ENCODE measurements at regions not wholly inside any gene's neighbourhood (a gene's known extent, or its start where the extent isn't known, plus 50 kb on each side); places are given as distances from the start of the nearest gene placed in this dataset.

- no peak for DNase-seq (ENCODE audit: low spot score)
- Histone ChIP-seq H3K27me3 (ENCODE audit: control insufficient read depth in 4 of 4, insufficient read depth in 4 of 4, low read length in 3 of 4) (no peaks in the 10 kb centered on the region), H3K9me3 (ENCODE audit: control insufficient read depth in 4 of 4, low read length in 3 of 4) (no peaks in the 10 kb centered on the region), H3K4me1 (ENCODE audit: control insufficient read depth in 4 of 4, insufficient read depth in 4 of 4, low read length in 3 of 4) (no peaks in the 10 kb centered on the region), H3K27ac (ENCODE audit: low read depth in 1 of 2, low read length in 2 of 2) (no peak overlapping the region), H3K36me3 (ENCODE audit: control insufficient read depth in 4 of 4, insufficient read depth in 3 of 4, low read depth in 1 of 4, low read length in 3 of 4) (no peaks in the 10 kb centered on the region), H3K4me3 (ENCODE audit: low read depth in 1 of 3, low read length in 3 of 3) (no peak overlapping the region), H3K9ac (ENCODE audit: low read depth in 1 of 2, low read length in 2 of 2) (no peak overlapping the region)
- TF ChIP-seq EGR1 (IDR thresholded peaks at IDR 0.05; ENCODE audit: low read depth in 2 of 2): no peak
- TF ChIP-seq GABPA (IDR thresholded peaks at IDR 0.05 in 1 of 2, conservative IDR thresholded peaks at IDR 0.05 in 1 of 2): no peak
- no peak for TF ChIP-seq HNF4G (IDR thresholded peaks at IDR 0.05)
- no peak for TF ChIP-seq YY1 (IDR thresholded peaks at IDR 0.05)
- no peak for TF ChIP-seq TAF1 (conservative IDR thresholded peaks at IDR 0.05)
- no peak for TF ChIP-seq FOXA1 (IDR thresholded peaks at IDR 0.05)
- TF ChIP-seq HNF4A (conservative IDR thresholded peaks at IDR 0.05): no peak
- no peak for TF ChIP-seq RXRA (IDR thresholded peaks at IDR 0.05)
- no peak for TF ChIP-seq NR2F2 (IDR thresholded peaks at IDR 0.05)
- no peak for TF ChIP-seq REST (IDR thresholded peaks at IDR 0.05)
Measured at GRCh38 chr5:168169791-168170190, 121.7 kb upstream of the WWC1 start.

- Histone ChIP-seq H3K27me3 (ENCODE audit: control insufficient read depth in 4 of 4, insufficient read depth in 4 of 4, low read length in 3 of 4) (no peaks in the 10 kb centered on the region), H3K27ac (ENCODE audit: low read depth in 1 of 2, low read length in 2 of 2) (no peak overlapping the region), H3K36me3 (ENCODE audit: control insufficient read depth in 4 of 4, insufficient read depth in 3 of 4, low read depth in 1 of 4, low read length in 3 of 4) (no peaks in the 10 kb centered on the region), H3K4me1 (ENCODE audit: control insufficient read depth in 4 of 4, insufficient read depth in 4 of 4, low read length in 3 of 4) (no peaks in the 10 kb centered on the region), H3K9ac (ENCODE audit: low read depth in 1 of 2, low read length in 2 of 2) (no peak overlapping the region), H3K4me3 (ENCODE audit: low read depth in 1 of 3, low read length in 3 of 3) (no peak overlapping the region), H3K9me3 (ENCODE audit: control insufficient read depth in 4 of 4, low read length in 3 of 4) (no peaks in the 10 kb centered on the region)
- TF ChIP-seq FOXA2 (IDR thresholded peaks at IDR 0.05): no peak
- TF ChIP-seq ZBTB33 (IDR thresholded peaks at IDR 0.05): no peak
- no peak for TF ChIP-seq GABPA (IDR thresholded peaks at IDR 0.05 in 1 of 2, conservative IDR thresholded peaks at IDR 0.05 in 1 of 2)
- 82% methylated on average over 15 of the region's 15 CpGs for WGBS
- DNase-seq (ENCODE audit: low spot score): no peak
Measured at GRCh38 chr5:168171901-168172759, 119.3 kb upstream of the WWC1 start.

- no peak overlapping the region for H3K27ac ChIP-seq (ENCODE audit: low read depth in 1 of 2, low read length in 2 of 2)
- H3K4me1 ChIP-seq (ENCODE audit: control insufficient read depth in 4 of 4, insufficient read depth in 4 of 4, low read length in 3 of 4): no peaks in the 10 kb centered on the region
- H3K36me3 ChIP-seq (ENCODE audit: control insufficient read depth in 4 of 4, insufficient read depth in 3 of 4, low read depth in 1 of 4, low read length in 3 of 4): no peaks in the 10 kb centered on the region
- TF ChIP-seq HNF4G (IDR thresholded peaks at IDR 0.05): no peak
- no peak for TF ChIP-seq SP1 (IDR thresholded peaks at IDR 0.05)
- no peak for TF ChIP-seq HNF4A (conservative IDR thresholded peaks at IDR 0.05)
- TF ChIP-seq FOXA1 (IDR thresholded peaks at IDR 0.05): no peak
- no peak for TF ChIP-seq RAD21 (IDR thresholded peaks at IDR 0.05)
- no peak for TF ChIP-seq FOXA2 (IDR thresholded peaks at IDR 0.05)
- no peak for TF ChIP-seq EGR1 (IDR thresholded peaks at IDR 0.05; ENCODE audit: low read depth in 2 of 2)
- TF ChIP-seq CTCF (IDR thresholded peaks at IDR 0.05; ENCODE audit: low read depth, low read length, missing input control): no peak
- no peak for TF ChIP-seq ATF3 (IDR thresholded peaks at IDR 0.05)
- no peak for TF ChIP-seq JUND (IDR thresholded peaks at IDR 0.05)
- no peak for TF ChIP-seq ZBTB33 (IDR thresholded peaks at IDR 0.05)
- no peak for TF ChIP-seq GABPA (IDR thresholded peaks at IDR 0.05 in 1 of 2, conservative IDR thresholded peaks at IDR 0.05 in 1 of 2)
- DNase-seq (ENCODE audit: low spot score): no peak
- no peaks in the 10 kb centered on the region for H3K9me3 ChIP-seq (ENCODE audit: control insufficient read depth in 4 of 4, low read length in 3 of 4)
- H3K4me3 ChIP-seq (ENCODE audit: low read depth in 1 of 3, low read length in 3 of 3): no peak overlapping the region
- H3K9ac ChIP-seq (ENCODE audit: low read depth in 1 of 2, low read length in 2 of 2): no peak overlapping the region
- no peaks in the 10 kb centered on the region for H3K27me3 ChIP-seq (ENCODE audit: control insufficient read depth in 4 of 4, insufficient read depth in 4 of 4, low read length in 3 of 4)
- WGBS: 66% methylated on average over 2 of the region's 2 CpGs
Measured at GRCh38 chr5:168172760-168173223, 118.7 kb upstream of the WWC1 start.

Data from liver (tissue), 8 donors.